SH-SY5Y (cell line): ENCODE measurements at regions not wholly inside any gene's neighbourhood (a gene's known extent, or its start where the extent isn't known, plus 50 kb on each side); places are given as distances from the start of the nearest gene placed in this dataset.

Source experiments
- GATA2 ChIP-seq: IDR thresholded peaks from 2 replicates; pipeline ENCODE4 v1.6.1; 2011; ENCODE audit warnings: mild to moderate bottlenecking, low read depth, low read length
- GATA3 ChIP-seq: IDR thresholded peaks from 2 replicates; pipeline ENCODE4 v1.6.1; 2011; ENCODE audit warnings: low read depth, mild to moderate bottlenecking, low read length, moderate library complexity

- no peak for TF ChIP-seq GATA2
- TF ChIP-seq GATA3 = no peak
Observed at GRCh38 chrX:40485973-40486372, 94.8 kb upstream of the ATP6AP2 start.
